ENCODE measurements at regions not wholly inside any gene's neighbourhood (a gene's known extent, or its start where the extent isn't known, plus 50 kb on each side); places are given as distances from the start of the nearest gene placed in this dataset.
"Not testable (repeated sequence)": the region's sequence is repeated elsewhere in the genome, so short reads cannot be mapped to it uniquely, and the experiment has no call there.

DNA sequence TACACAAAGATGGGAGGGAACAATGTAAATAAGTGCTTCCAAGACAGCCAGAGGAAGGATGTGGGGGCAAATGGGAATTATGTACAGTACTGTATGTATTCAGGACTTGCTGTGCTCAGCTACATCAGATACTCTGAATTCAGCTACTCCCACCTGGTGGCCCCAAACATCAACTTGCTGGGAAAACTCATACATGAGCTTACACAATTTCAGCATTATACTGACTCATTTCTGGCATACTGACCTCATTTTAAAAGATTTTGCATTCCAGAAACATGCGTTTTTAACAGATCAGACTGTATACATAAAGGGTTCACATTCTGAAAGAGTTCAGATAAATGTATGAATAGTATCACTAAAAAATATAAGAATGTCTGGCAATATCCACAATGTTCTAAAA, 59.7 kb downstream of the GPX5 start:
- DNase-seq = no peak

DNA sequence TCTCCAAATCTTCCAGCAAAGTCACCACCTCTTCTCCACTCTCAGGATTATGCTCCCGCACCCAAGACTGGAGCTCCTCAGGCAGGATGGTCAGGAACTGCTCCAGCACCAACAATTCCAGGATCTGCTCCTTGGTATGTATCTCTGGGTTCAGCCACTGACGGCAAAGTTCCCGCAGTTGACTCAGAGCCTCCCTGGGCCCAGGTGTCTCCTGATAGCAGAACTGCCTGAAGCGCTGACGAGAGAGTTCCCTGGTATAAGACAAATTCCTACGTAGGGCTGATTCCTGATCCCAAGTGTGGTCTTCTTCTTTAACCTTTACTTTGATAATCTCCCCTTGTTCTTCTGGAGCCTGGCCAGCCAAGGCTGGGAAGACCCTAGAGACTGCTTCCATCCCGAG, 60.6 kb downstream of the GPX5 start:
- DNase-seq = no peak

GRCh38 chr6:28586962-28587745, 61.5 kb downstream of the GPX5 start:
- peak; percentile 44 for DNase-seq

GRCh38 chr6:28587746-28588075, 62.0 kb downstream of the GPX5 start:
- no peak for DNase-seq

GRCh38 chr6:28588666-28589065, 63.0 kb downstream of the GPX5 start:
- DNase-seq = no peak

DNA sequence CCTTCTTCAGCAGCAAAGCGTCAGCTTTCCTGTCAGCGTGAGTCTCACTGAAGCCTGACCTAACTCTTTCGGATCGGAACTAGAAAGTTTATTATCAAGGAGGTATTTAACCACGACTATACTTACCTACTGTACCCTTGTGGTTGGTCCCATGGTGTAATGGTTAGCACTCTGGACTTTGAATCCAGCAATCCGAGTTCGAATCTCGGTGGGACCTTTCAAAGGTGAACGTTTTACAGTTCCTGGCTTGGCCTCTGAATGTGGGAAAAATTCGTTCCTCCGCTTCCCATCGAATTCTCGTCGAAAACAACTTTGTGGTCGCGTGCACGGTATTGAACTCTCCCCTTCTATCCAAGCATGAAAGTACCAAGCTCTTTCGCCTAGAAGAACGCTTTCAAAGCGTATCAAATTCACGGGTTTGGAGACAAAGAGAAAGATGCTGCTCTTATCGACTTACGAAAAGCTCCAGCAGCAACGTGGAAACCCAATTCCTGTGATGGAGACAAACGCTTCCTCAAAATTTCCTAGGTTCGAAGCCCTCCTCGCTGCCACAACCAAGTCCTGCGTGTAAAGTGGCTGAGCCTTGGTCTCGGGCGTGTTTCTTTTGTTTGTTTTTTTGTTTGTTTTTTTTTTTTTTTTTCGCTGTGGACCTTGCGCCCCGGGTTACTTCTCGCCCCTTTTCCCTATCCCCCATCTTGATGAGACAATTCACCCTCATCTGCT, 63.7 kb downstream of the GPX5 start:
- DNase-seq = no peak

GRCh38 chr6:28589957-28590349, 64.3 kb downstream of the GPX5 start:
- DNase-seq = no peak

- no peak for DNase-seq
These were observed 71.6 kb downstream of the GPX5 start for GRCh38 chr6:28597217-28597835.

DNA sequence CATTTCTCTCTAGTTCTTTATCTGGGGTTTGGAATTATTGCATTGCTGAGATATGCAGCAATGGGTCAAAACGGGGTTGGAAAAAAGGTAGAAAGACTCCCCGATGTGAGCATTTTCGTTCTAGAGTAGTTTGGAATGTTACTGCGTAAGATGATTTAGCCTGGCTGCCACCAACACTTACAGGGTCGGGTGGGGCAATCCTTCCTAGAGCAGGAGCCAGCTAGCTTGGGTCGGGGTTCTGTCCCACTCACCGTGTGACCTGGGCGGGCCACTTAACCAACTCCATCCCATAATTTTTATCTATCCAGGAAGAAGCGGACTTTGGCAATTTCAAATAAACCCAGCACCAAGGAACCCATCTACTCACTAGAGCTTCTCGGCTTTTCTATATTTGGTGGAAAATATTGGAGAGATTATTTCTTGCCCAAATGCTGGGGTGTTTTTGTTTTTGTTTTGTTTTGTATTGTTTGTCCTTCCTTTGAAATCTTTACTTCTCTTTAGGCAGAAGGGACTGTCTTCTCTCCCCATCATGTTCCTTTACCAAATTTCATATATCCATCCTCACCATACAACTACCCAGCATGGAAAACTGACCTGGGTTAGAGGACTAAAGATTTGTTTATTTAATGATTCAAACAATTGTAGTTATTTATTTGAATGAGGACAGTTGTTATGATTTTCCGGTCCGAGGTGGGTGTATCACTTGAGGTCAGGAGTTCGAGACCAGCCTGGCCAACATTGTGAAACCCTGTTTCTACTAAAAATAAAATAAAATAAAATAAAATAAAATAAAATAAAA, 72.4 kb downstream of the GPX5 start:
- DNase-seq = no peak

GRCh38 chr6:28598757-28599686, 73.3 kb downstream of the GPX5 start:
- no peak for DNase-seq

- no peak for DNase-seq
These were observed 74.6 kb downstream of the GPX5 start for GRCh38 chr6:28600245-28600644.

- no peak for DNase-seq
These were observed 78.2 kb downstream of the GPX5 start for GRCh38 chr6:28603891-28604290.

DNA sequence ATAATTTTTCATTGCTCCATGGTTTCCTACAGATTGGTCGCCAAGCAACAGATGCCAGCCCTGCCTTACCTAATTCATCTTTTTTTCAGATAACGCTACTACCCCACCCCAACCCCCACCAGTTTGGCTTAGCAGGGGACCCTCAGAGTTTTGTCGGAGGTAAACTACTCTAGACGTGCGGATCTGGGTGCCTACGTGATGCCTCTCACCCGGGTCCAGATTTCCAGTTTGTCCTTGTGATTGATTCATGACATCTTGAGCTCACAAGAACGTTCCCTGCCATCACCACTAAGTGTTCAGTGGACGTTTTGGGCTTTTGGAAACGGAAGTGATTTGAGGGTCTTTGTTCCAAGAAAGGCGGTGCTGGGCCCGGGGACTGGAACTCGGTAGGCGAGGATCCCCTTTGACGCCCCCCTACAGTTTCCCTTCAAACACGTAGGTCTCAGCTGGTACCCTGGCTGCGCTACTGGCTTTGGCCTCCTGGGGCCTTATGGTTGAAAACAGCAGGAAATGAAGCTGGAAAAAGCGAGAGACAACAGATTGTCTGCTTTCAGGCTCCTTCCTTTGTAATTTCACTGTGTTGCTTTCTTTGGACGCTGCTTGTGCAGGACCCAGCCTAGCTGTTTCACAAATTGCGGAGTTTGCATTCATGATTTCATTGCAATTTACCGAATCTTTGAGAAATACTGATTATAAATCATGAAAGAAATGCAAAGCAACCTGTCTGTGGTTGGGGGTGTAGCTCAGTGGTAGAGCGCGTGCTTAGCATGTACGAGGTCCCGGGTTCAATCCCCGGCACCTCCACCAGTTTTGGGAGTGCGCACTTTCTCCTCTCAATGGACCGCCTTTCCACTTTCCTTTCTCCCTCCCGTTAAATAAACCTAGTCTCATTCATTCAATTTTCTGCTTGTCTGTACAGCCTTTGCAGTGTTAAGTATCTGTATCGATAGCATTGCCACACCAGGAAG, 81.0 kb downstream of the GPX5 start:
- DNase-seq = no peak

DNA sequence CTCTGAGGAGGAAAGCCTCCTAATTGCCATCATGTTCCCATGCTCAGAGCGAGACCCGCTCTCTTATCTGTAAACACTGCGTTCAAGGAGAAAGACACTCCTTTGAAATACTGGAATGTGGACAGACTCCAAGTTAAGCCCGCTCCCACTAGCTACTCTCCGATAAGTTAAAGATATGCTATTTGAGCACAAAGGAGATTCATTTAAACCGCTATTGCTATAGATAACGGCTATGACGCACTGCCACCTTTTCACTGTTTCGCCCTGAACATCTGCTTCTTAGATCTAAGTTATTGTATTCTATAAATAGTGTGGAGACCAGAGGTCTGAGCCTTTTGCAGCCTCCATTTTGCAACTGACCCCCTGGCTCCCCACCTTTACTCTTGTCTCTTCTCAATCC, 82.3 kb downstream of the GPX5 start:
- DNase-seq = no peak

DNA sequence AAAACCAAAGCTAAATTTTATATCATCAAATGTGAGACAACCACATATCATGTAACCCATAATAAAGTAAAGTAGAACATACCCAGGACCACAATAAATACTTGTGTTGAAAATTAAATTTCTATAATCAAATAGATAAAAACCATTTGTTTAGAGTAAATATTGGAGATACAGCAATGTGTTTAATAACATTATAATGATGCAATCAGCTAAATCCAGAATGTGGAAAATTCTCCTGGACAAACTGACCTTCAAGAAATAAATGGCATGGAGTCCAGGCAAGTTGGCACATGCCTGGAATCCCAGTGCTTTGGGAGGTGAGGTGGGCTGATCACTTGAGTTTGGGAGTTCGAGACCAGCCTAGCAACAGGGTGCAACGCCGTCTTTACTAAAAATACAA, 84.0 kb downstream of the GPX5 start:
- DNase-seq = no peak

GRCh38 chr6:28615616-28615954, 89.9 kb downstream of the GPX5 start:
- no peak for DNase-seq

- DNase-seq = no peak
These were observed 90.5 kb downstream of the GPX5 start for GRCh38 chr6:28615955-28616747.

- no peak for DNase-seq
These were observed 93.3 kb downstream of the GPX5 start for GRCh38 chr6:28618898-28619555.

GRCh38 chr6:28621268-28621667, 95.6 kb downstream of the GPX5 start:
- DNase-seq = not testable (repeated sequence)

GRCh38 chr6:28623242-28623641, 97.6 kb downstream of the GPX5 start:
- DNase-seq = not testable (repeated sequence)

Data from NCI-H2029 (cell line).